Sigmoid colon (tissue), 6 donors: ENCODE measurements at regions not wholly inside any gene's neighbourhood (a gene's known extent, or its start where the extent isn't known, plus 50 kb on each side); places are given as distances from the start of the nearest gene placed in this dataset.

Experiments
- DNase-seq: peaks from one replicate; pipeline ENCODE4 v3.0.0-alpha.2; 2019
- H3K27ac ChIP-seq, 4 donors: fragments of 200-600 bp; sonication (generic); one replicate each; pipeline ENCODE4 v1.5.1; 2016 to 2019; ENCODE audit warnings: mild to moderate bottlenecking in 1 of 4
- H3K27me3 ChIP-seq, 3 donors: fragments of 200-600 bp; sonication (generic); one replicate each; pipeline ENCODE4 v1.5.1; 2019; ENCODE audit warnings: mild to moderate bottlenecking in 1 of 3
- H3K36me3 ChIP-seq, 4 donors: fragments of 200-600 bp; sonication (generic); one replicate each; pipeline ENCODE4 v1.5.1; 2016 to 2019
- H3K4me1 ChIP-seq, 4 donors: fragments of 200-600 bp; sonication (generic); one replicate each; pipeline ENCODE4 v1.5.1; 2017 to 2019
- H3K4me3 ChIP-seq, 4 donors: fragments of 200-600 bp; sonication (generic); one replicate each; pipeline ENCODE4 v1.5.1; 2017 to 2019; ENCODE audit warnings: mild to moderate bottlenecking in 2 of 4, moderate library complexity in 1 of 4
- H3K9me3 ChIP-seq, 4 donors: fragments of 200-600 bp in 3 of 4; sonication (generic) in 3 of 4; one replicate each; pipeline versions ENCODE4 v1.5.1 to v1.6.1; 2013 to 2019
- CTCF ChIP-seq, 4 experiments: fragments of 450-650 bp in 3 of 4; fragments of 200-600 bp in 1 of 4; IDR thresholded peaks; one replicate each; pipeline ENCODE4 v1.5.1; 2016 to 2019; ENCODE audit warnings: antibody characterized with exemption in 4 of 4, mild to moderate bottlenecking in 3 of 4, moderate library complexity in 2 of 4
- EP300 ChIP-seq, 4 donors: sonication (generic); formaldehyde crosslinking; IDR thresholded peaks; one replicate each; pipeline ENCODE4 v1.6.1; 2017; ENCODE audit warnings: antibody characterized with exemption in 4 of 4
- POLR2A ChIP-seq, 2 donors: fragments of 450-650 bp; IDR thresholded peaks; one replicate each; pipeline ENCODE4 v1.6.1; 2016; ENCODE audit warnings: antibody characterized with exemption in 2 of 2, mild to moderate bottlenecking in 2 of 2, moderate library complexity in 2 of 2
- POLR2AphosphoS5 ChIP-seq, 4 donors: sonication (generic); formaldehyde crosslinking; IDR thresholded peaks; one replicate each; pipeline ENCODE4 v1.6.1; 2017; ENCODE audit warnings: antibody characterized with exemption in 4 of 4
- WGBS, 2 donors: extraction: QIAGEN DNeasy Blood & Tissue Kit; methylation state at CpG; one replicate each; pipeline ENCODE4 v1.1.7; 2013; 5-methylcytosine and 5-hydroxymethylcytosine counted together
- intact Hi-C: fragments of 100-400 bp; cut with DNase I; formaldehyde crosslinking; loops from one replicate; pipeline ENCODE4 v1.15.1; 2023
- donor health status: healthy with polysubstance abuse.
- donor health status: healthy.

- peaks cover 0 to 50% (median 25%) of the 10 kb centered on the region in 4 donors for H3K4me1 ChIP-seq
- no peak overlapping the region for H3K4me3 ChIP-seq
- H3K36me3 ChIP-seq = no peaks in the 10 kb centered on the region
- intact Hi-C loops = no loop called here
- no peaks in the 10 kb centered on the region for H3K9me3 ChIP-seq
- WGBS, 2 donors = 88 to 95% methylated on average over 4 of the region's 4 CpGs
- no peak for DNase-seq
- TF ChIP-seq POLR2AphosphoS5 (IDR thresholded peaks at IDR 0.05) = no peak
- no peak for TF ChIP-seq CTCF (IDR thresholded peaks at IDR 0.05)
- no peak for TF ChIP-seq EP300 (IDR thresholded peaks at IDR 0.05)
- no peak for TF ChIP-seq POLR2A (IDR thresholded peaks at IDR 0.05)
- H3K27me3 ChIP-seq = no peaks in the 10 kb centered on the region
- no peak overlapping the region for H3K27ac ChIP-seq
Observed at GRCh38 chr12:124658302-124658701, 90.9 kb upstream of the NCOR2 start.

- no peaks in the 10 kb centered on the region for H3K27me3 ChIP-seq
- no peaks in the 10 kb centered on the region for H3K9me3 ChIP-seq
- intact Hi-C loops = no loop called here
- H3K36me3 ChIP-seq = no peaks in the 10 kb centered on the region
- H3K4me3 ChIP-seq = no peak overlapping the region
- 76 to 78% methylated on average over 8 of the region's 8 CpGs for WGBS, 2 donors
- TF ChIP-seq EP300 (IDR thresholded peaks at IDR 0.05) (no peak), POLR2A (IDR thresholded peaks at IDR 0.05) (no peak), POLR2AphosphoS5 (IDR thresholded peaks at IDR 0.05) (no peak), CTCF (IDR thresholded peaks at IDR 0.05) (no peak)
- peak overlapping the region in 3 of 4 donors; percentile 85 to 94 (median 88) for H3K27ac ChIP-seq
- H3K4me1 ChIP-seq = peaks cover 0 to 49% (median 26%) of the 10 kb centered on the region in 4 donors
- DNase-seq = no peak
Observed at GRCh38 chr12:124656947-124657434, 89.6 kb upstream of the NCOR2 start.

- WGBS, 2 donors = 57 to 76% methylated on average over 20 of the region's 20 CpGs
- Histone ChIP-seq H3K9me3 (no peaks in the 10 kb centered on the region), H3K4me3 (peak overlapping the region in 3 of 4 donors; percentile 19 to 31 (median 25)), H3K27me3 (no peaks in the 10 kb centered on the region), H3K27ac (peak overlapping the region; percentile 85 to 94 (median 88)), H3K4me1 (peaks cover 0 to 42% (median 27%) of the 10 kb centered on the region in 4 donors), H3K36me3 (no peaks in the 10 kb centered on the region)
- DNase-seq = peak; percentile 91
- TF ChIP-seq POLR2A (IDR thresholded peaks at IDR 0.05) = no peak
- peak in 3 of 4 donors; percentile 36 to 69 (median 59) for TF ChIP-seq POLR2AphosphoS5 (IDR thresholded peaks at IDR 0.05)
- intact Hi-C loops = no loop called here
Observed at GRCh38 chr12:124655698-124656516, 88.5 kb upstream of the NCOR2 start.

- TF ChIP-seq POLR2A (IDR thresholded peaks at IDR 0.05) = no peak
- TF ChIP-seq CTCF (IDR thresholded peaks at IDR 0.05) = no peak
- TF ChIP-seq EP300 (IDR thresholded peaks at IDR 0.05) = no peak
- no peak for TF ChIP-seq POLR2AphosphoS5 (IDR thresholded peaks at IDR 0.05)
- WGBS, 2 donors = 55 to 60% methylated on average over 18 of the region's 18 CpGs
- intact Hi-C loops = no loop called here
- Histone ChIP-seq H3K27me3 (no peaks in the 10 kb centered on the region), H3K9me3 (no peaks in the 10 kb centered on the region), H3K36me3 (no peaks in the 10 kb centered on the region), H3K4me3 (peak overlapping the region in 3 of 4 donors; percentile 19 to 31 (median 25)), H3K27ac (peak overlapping the region; percentile 85 to 94 (median 88)), H3K4me1 (peaks cover 0 to 39% (median 27%) of the 10 kb centered on the region in 4 donors)
- peak; percentile 87 for DNase-seq
Observed at GRCh38 chr12:124655048-124655697, 87.8 kb upstream of the NCOR2 start.

- no peaks in the 10 kb centered on the region for H3K9me3 ChIP-seq
- WGBS, 2 donors = 75 to 79% methylated on average over 13 of the region's 13 CpGs
- H3K4me1 ChIP-seq = peaks cover 0 to 39% (median 27%) of the 10 kb centered on the region in 4 donors
- no peaks in the 10 kb centered on the region for H3K36me3 ChIP-seq
- no peaks in the 10 kb centered on the region for H3K27me3 ChIP-seq
- H3K27ac ChIP-seq = peak overlapping the region; percentile 85 to 94 (median 88)
- DNase-seq = no peak
- peak overlapping the region in 2 of 4 donors; percentile 25 to 31 for H3K4me3 ChIP-seq
- intact Hi-C loops = no loop called here
- TF ChIP-seq POLR2AphosphoS5 (IDR thresholded peaks at IDR 0.05) (no peak), CTCF (IDR thresholded peaks at IDR 0.05) (no peak), POLR2A (IDR thresholded peaks at IDR 0.05) (no peak), EP300 (IDR thresholded peaks at IDR 0.05) (no peak)
Observed at GRCh38 chr12:124654666-124655047, 87.2 kb upstream of the NCOR2 start.
